ENCODE measurements at regions not wholly inside any gene's neighbourhood (a gene's known extent, or its start where the extent isn't known, plus 50 kb on each side); places are given as distances from the start of the nearest gene placed in this dataset.

DNA sequence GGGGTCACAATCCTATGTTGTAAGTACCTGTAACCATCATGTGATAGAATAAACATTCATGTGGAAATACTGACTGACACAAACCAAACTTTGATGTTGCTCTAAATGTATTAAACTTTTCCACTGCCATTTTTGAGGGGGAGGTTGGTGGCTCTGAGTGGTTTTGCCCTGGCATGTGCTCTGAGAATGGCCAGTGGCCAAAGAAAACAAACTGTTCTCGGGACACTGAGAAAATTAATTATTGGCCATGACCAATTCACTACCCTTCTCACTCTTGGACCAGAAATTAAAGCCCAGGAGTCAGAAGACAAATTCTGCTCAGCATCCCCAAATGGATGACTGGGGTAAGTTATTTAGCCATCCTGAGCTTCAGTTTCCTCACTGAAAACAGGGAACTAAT, 195.9 kb downstream of the XPNPEP1 start:
- Histone ChIP-seq H3K27ac (ENCODE audit: low read depth, low read length, poor library complexity, severe bottlenecking) (no peak overlapping the region), H2AFZ (ENCODE audit: low read length) (no peak overlapping the region), H3K9me2 (ENCODE audit: low read depth, low read length) (no peaks in the 10 kb centered on the region), H3K9me3 (ENCODE audit: low read length) (no peaks in the 10 kb centered on the region), H3K4me2 (ENCODE audit: low read length) (no peak overlapping the region), H4K20me1 (ENCODE audit: insufficient read depth, low read length) (no peaks in the 10 kb centered on the region), H3F3A (ENCODE audit: insufficient read depth, low read length) (no peaks in the 10 kb centered on the region), H3K27me3 (ENCODE audit: insufficient read depth, low read length) (no peaks in the 10 kb centered on the region), H3K4me1 (ENCODE audit: insufficient read depth, low read length, severe bottlenecking) (no peaks in the 10 kb centered on the region), H3K9ac (ENCODE audit: low read length) (no peak overlapping the region), H3K36me3 (ENCODE audit: insufficient read depth, low read length) (no peaks in the 10 kb centered on the region), H3K79me2 (ENCODE audit: insufficient read depth, low read length) (no peaks in the 10 kb centered on the region), H3K4me3 (ENCODE audit: low read depth, low read length, poor library complexity, severe bottlenecking) (no peak overlapping the region)
- no peak for TF ChIP-seq EZH2 (IDR thresholded peaks at IDR 0.05; ENCODE audit: borderline replicate concordance, low read length)
- TF ChIP-seq, protein P1, sequence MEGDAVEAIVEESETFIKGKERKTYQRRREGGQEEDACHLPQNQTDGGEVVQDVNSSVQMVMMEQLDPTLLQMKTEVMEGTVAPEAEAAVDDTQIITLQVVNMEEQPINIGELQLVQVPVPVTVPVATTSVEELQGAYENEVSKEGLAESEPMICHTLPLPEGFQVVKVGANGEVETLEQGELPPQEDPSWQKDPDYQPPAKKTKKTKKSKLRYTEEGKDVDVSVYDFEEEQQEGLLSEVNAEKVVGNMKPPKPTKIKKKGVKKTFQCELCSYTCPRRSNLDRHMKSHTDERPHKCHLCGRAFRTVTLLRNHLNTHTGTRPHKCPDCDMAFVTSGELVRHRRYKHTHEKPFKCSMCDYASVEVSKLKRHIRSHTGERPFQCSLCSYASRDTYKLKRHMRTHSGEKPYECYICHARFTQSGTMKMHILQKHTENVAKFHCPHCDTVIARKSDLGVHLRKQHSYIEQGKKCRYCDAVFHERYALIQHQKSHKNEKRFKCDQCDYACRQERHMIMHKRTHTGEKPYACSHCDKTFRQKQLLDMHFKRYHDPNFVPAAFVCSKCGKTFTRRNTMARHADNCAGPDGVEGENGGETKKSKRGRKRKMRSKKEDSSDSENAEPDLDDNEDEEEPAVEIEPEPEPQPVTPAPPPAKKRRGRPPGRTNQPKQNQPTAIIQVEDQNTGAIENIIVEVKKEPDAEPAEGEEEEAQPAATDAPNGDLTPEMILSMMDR (IDR thresholded peaks at IDR 0.05; ENCODE audit: low read length): no peak

DNA sequence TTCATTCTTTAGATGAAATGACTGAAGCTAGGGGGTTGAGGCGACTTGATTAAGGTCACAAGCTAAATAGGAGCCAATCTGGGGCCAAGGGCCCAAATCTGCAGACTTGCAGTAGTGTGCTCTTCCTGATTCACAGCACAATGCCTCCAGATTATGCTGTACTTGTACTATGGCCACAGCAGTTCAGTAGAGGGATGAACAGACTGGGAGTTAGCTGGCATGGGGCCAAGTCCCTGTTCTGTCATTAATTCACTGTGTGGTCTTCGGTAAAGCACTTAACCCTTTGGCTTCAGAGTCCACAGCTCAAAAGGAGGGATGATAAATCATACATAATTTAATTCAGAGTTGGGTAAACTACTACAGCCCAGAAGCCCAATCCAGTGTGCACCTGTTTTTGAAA, 196.8 kb downstream of the XPNPEP1 start:
- no peaks in the 10 kb centered on the region for H3K9me2 ChIP-seq (ENCODE audit: low read depth, low read length)
- H3K9me3 ChIP-seq (ENCODE audit: low read length): no peaks in the 10 kb centered on the region
- no peaks in the 10 kb centered on the region for H3K4me1 ChIP-seq (ENCODE audit: insufficient read depth, low read length, severe bottlenecking)
- H3K27me3 ChIP-seq (ENCODE audit: insufficient read depth, low read length): no peaks in the 10 kb centered on the region
- H4K20me1 ChIP-seq (ENCODE audit: insufficient read depth, low read length): no peaks in the 10 kb centered on the region
- TF ChIP-seq, protein P1 (IDR thresholded peaks at IDR 0.05; ENCODE audit: low read length): no peak
- no peak for TF ChIP-seq EZH2 (IDR thresholded peaks at IDR 0.05; ENCODE audit: borderline replicate concordance, low read length)
- no peaks in the 10 kb centered on the region for H3K36me3 ChIP-seq (ENCODE audit: insufficient read depth, low read length)
- no peak overlapping the region for H3K27ac ChIP-seq (ENCODE audit: low read depth, low read length, poor library complexity, severe bottlenecking)
- H3K4me3 ChIP-seq (ENCODE audit: low read depth, low read length, poor library complexity, severe bottlenecking): no peak overlapping the region
- H3F3A ChIP-seq (ENCODE audit: insufficient read depth, low read length): no peaks in the 10 kb centered on the region
- no peak overlapping the region for H2AFZ ChIP-seq (ENCODE audit: low read length)
- no peaks in the 10 kb centered on the region for H3K79me2 ChIP-seq (ENCODE audit: insufficient read depth, low read length)
- no peak overlapping the region for H3K4me2 ChIP-seq (ENCODE audit: low read length)
- no peak overlapping the region for H3K9ac ChIP-seq (ENCODE audit: low read length)

DNA sequence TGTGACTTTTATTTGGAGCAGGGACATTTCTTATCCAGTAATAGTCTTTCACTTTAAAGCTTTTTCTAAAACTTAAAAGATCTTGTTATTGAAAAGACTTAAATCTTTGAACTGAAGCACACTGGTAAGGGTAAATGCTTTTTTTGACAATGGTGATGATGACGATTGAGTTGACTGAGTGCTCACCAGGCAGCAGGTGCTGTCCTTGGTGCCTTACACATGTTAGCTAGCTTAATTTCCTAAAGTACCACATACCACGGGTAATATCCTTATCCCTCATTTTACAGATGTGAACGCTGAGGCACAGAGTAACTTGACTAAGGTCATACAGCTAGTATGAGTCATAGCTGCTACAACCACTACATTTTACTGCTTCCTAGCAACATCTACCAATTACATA, 200.0 kb downstream of the XPNPEP1 start:
- Histone ChIP-seq H4K20me1 (ENCODE audit: insufficient read depth, low read length) (no peaks in the 10 kb centered on the region), H3K4me1 (ENCODE audit: insufficient read depth, low read length, severe bottlenecking) (no peaks in the 10 kb centered on the region), H3K9me3 (ENCODE audit: low read length) (no peaks in the 10 kb centered on the region), H3K79me2 (ENCODE audit: insufficient read depth, low read length) (no peaks in the 10 kb centered on the region), H3K36me3 (ENCODE audit: insufficient read depth, low read length) (no peaks in the 10 kb centered on the region), H2AFZ (ENCODE audit: low read length) (no peak overlapping the region), H3K9me2 (ENCODE audit: low read depth, low read length) (no peaks in the 10 kb centered on the region), H3K4me3 (ENCODE audit: low read depth, low read length, poor library complexity, severe bottlenecking) (no peak overlapping the region), H3K4me2 (ENCODE audit: low read length) (no peak overlapping the region), H3F3A (ENCODE audit: insufficient read depth, low read length) (no peaks in the 10 kb centered on the region), H3K9ac (ENCODE audit: low read length) (no peak overlapping the region), H3K27ac (ENCODE audit: low read depth, low read length, poor library complexity, severe bottlenecking) (no peak overlapping the region), H3K27me3 (ENCODE audit: insufficient read depth, low read length) (no peaks in the 10 kb centered on the region)
- TF ChIP-seq EZH2 (IDR thresholded peaks at IDR 0.05; ENCODE audit: borderline replicate concordance, low read length): no peak
- TF ChIP-seq, protein P1 (IDR thresholded peaks at IDR 0.05; ENCODE audit: low read length): no peak

Data from OCI-LY1 (cell line).